Endothelial cell of umbilical vein (primary cell): ENCODE measurements at regions not wholly inside any gene's neighbourhood (a gene's known extent, or its start where the extent isn't known, plus 50 kb on each side); places are given as distances from the start of the nearest gene placed in this dataset.

Experiments
- BruUV-seq: library from RNA; stranded (reverse); fragments of 400-500 nt; replicated peaks from 2 replicates; lab custom pipeline; 2021; lab: Mats Ljungman, UMichigan
- CTCF ChIA-PET: fragments of 300-600, 350-600 bp; sonication (Branson Sonifier 250); formaldehyde crosslinking; loops from one replicate; lab custom pipeline; 2021; ENCODE audit warnings: antibody characterized with exemption, inconsistent platforms; lab: Charles Lee
- POLR2A ChIA-PET: fragments of 300-600, 350-600 bp; sonication (Branson Sonifier 250); formaldehyde crosslinking; loops from one replicate; lab custom pipeline; 2021; ENCODE audit warnings: antibody characterized with exemption, inconsistent platforms; lab: Charles Lee
- DNase-seq: peaks from one replicate; pipeline ENCODE4 v3.0.0-alpha.2; 2011; ENCODE audit warnings: low read depth, low spot score
- FAIRE-seq: peaks from 2 replicates; lab custom pipeline; 2011; peaks lifted over from hg19 to GRCh38; lab: Jason Lieb, UNC
- H2AFZ ChIP-seq: 2 replicates; pipeline ENCODE4 v1.6.0; 2012; ENCODE audit warnings: low read depth, low read length, control low read depth, inconsistent platforms
- H3K27ac ChIP-seq: 2 replicates; pipeline ENCODE4 v1.5.1; 2011; ENCODE audit warnings: low read depth, mild to moderate bottlenecking, control low read depth, low read length, moderate library complexity; ENCODE audit not compliant: insufficient read depth
- H3K27me3 ChIP-seq, 2 experiments: 2 replicates each; pipeline versions ENCODE4 v1.6.0 to v1.6.1; 2011; ENCODE audit warnings: low read length in 2 of 2, mixed read lengths in 1 of 2; ENCODE audit not compliant: control insufficient read depth in 2 of 2, insufficient read depth in 2 of 2
- H3K36me3 ChIP-seq, 2 experiments: 2 replicates in 1 of 2; 3 replicates in 1 of 2; pipeline ENCODE4 v1.5.1; 2011; ENCODE audit warnings: low read length in 2 of 2, mild to moderate bottlenecking in 1 of 2, moderate library complexity in 1 of 2; ENCODE audit not compliant: control insufficient read depth in 2 of 2, insufficient read depth in 2 of 2; ENCODE audit errors: extremely low read depth in 1 of 2
- H3K4me1 ChIP-seq: 3 replicates; pipeline ENCODE4 v1.5.1; 2011; ENCODE audit warnings: mild to moderate bottlenecking, low read length; ENCODE audit not compliant: control insufficient read depth, insufficient read depth; ENCODE audit errors: extremely low read depth
- H3K4me2 ChIP-seq: 2 replicates; pipeline ENCODE4 v1.6.1; 2011; ENCODE audit warnings: low read length, control low read depth, mixed read lengths; ENCODE audit not compliant: insufficient read depth
- H3K4me3 ChIP-seq, 3 experiments: fragments of 200-600 bp in 1 of 3; sonication (generic), shearing (Covaris generic) in 1 of 3; replicated peaks in 1 of 3; 2 replicates each; pipeline ENCODE4 v1.5.1; 2011 to 2016; ENCODE audit warnings: control low read depth in 3 of 3, low read length in 3 of 3, mild to moderate bottlenecking in 2 of 3, inconsistent platforms in 1 of 3, low read depth in 1 of 3, moderate library complexity in 1 of 3; ENCODE audit not compliant: insufficient read depth in 1 of 3
- H3K79me2 ChIP-seq: 2 replicates; pipeline ENCODE4 v1.6.0; 2012; ENCODE audit warnings: low read length, inconsistent platforms; ENCODE audit not compliant: control insufficient read depth, insufficient read depth
- H3K9ac ChIP-seq: replicated peaks from 2 replicates; pipeline ENCODE3; 2011; ENCODE audit warnings: low read length, control low read depth; ENCODE audit not compliant: insufficient read depth; ENCODE audit errors: extremely low read depth
- H3K9me1 ChIP-seq: replicated peaks from 3 replicates; pipeline ENCODE4 v1.6.0; 2011; ENCODE audit warnings: mild to moderate bottlenecking, low read length; ENCODE audit not compliant: control insufficient read depth, insufficient read depth; ENCODE audit errors: extremely low read depth
- H3K9me3 ChIP-seq: replicated peaks from 2 replicates; pipeline ENCODE4 v1.5.1; 2012; ENCODE audit warnings: low read length, inconsistent platforms; ENCODE audit not compliant: control insufficient read depth, insufficient read depth
- H4K20me1 ChIP-seq: replicated peaks from 2 replicates; pipeline ENCODE3; 2011; ENCODE audit warnings: mild to moderate bottlenecking, low read length; ENCODE audit not compliant: control insufficient read depth, insufficient read depth; ENCODE audit errors: extremely low read depth
- CTCF ChIP-seq, 2 donors: IDR thresholded peaks; 1 replicate in 1 of 2; 2 replicates in 1 of 2; pipeline ENCODE4 v1.5.1; 2011; ENCODE audit warnings: low read length in 2 of 2, mild to moderate bottlenecking in 2 of 2, moderate library complexity in 2 of 2, control low read depth in 1 of 2, inconsistent platforms in 1 of 2, low read depth in 1 of 2; ENCODE audit not compliant: insufficient read depth in 1 of 2; ENCODE audit errors: extremely low read depth in 1 of 2
- EZH2 ChIP-seq: IDR thresholded peaks from 2 replicates; pipeline ENCODE4 v1.6.1; 2012; ENCODE audit warnings: borderline replicate concordance, low read depth, mild to moderate bottlenecking, moderate library complexity, low read length, inconsistent platforms; ENCODE audit not compliant: severe bottlenecking
- FOS ChIP-seq: IDR thresholded peaks from 2 replicates; pipeline ENCODE4 v1.6.1; 2011; ENCODE audit warnings: mild to moderate bottlenecking, low read length, moderate library complexity, borderline replicate concordance; ENCODE audit not compliant: insufficient read depth
- GATA2 ChIP-seq: IDR thresholded peaks from 2 replicates; pipeline ENCODE4 v1.7.0; 2011; ENCODE audit warnings: low read depth, mild to moderate bottlenecking, moderate library complexity, mixed read lengths, low read length; ENCODE audit not compliant: insufficient read length, insufficient read depth
- JUN ChIP-seq: IDR thresholded peaks from 2 replicates; pipeline ENCODE4 v1.6.1; 2011; ENCODE audit warnings: borderline replicate concordance, low read depth; ENCODE audit not compliant: insufficient read length, insufficient read depth
- MAX ChIP-seq: IDR thresholded peaks from 2 replicates; pipeline ENCODE4 v1.6.1; 2011; ENCODE audit not compliant: insufficient read depth, insufficient read length
- MYC ChIP-seq: IDR thresholded peaks from one replicate; pipeline ENCODE4 v1.6.1; 2011; ENCODE audit warnings: mild to moderate bottlenecking, low read depth, low read length
- POLR2A ChIP-seq: IDR thresholded peaks from 2 replicates; pipeline ENCODE4 v1.6.1; 2012; ENCODE audit warnings: low read depth, mild to moderate bottlenecking, control low read depth, low read length
- POLR2AphosphoS5 ChIP-seq: IDR thresholded peaks from 2 replicates; pipeline ENCODE4 v1.6.1; 2012; ENCODE audit warnings: low read depth, mild to moderate bottlenecking, control low read depth, low read length, moderate library complexity; ENCODE audit not compliant: insufficient read depth
- dilution Hi-C: fragments of 300-500 bp; cut with MboI; formaldehyde crosslinking; loops from one replicate; pipeline ENCODE4 v1.15.0; 2019; ENCODE audit warnings: low sequenced_read_pairs; ENCODE audit not compliant: extremely low pct_ligation_motif_present
- intact Hi-C: fragments of 100-400 bp; cut with micrococcal nuclease; formaldehyde crosslinking; loops from one replicate; pipeline ENCODE4 v1.10.0; 2022

- no peaks in the 10 kb centered on the region for H3K9me1 ChIP-seq
- ChIA-PET CTCF (no interaction called here), POLR2A (no interaction called here)
- DNase-seq (no peak), FAIRE-seq (no peak)
- no peak overlapping the region for H3K4me2 ChIP-seq
- H3K79me2 ChIP-seq, result no peaks in the 10 kb centered on the region
- no peak overlapping the region for H2AFZ ChIP-seq
- no peaks in the 10 kb centered on the region for H3K36me3 ChIP-seq
- no peaks in the 10 kb centered on the region for H3K27me3 ChIP-seq
- no peaks in the 10 kb centered on the region for H4K20me1 ChIP-seq
- dilution Hi-C loops (no loop called here), intact Hi-C loops (no loop called here)
- no peak overlapping the region for H3K4me3 ChIP-seq
- H3K27ac ChIP-seq, result no peak overlapping the region
- TF ChIP-seq CTCF (IDR thresholded peaks at IDR 0.05; ENCODE audit: extremely low read depth in 1 of 2, insufficient read depth in 1 of 2, low read depth in 1 of 2, low read length in 2 of 2) (no peak), FOS (no peak), JUN (no peak), GATA2 (no peak), POLR2AphosphoS5 (no peak), MYC (no peak), MAX (no peak), POLR2A (no peak), EZH2 (no peak)
- peaks cover 5% of the 10 kb centered on the region for H3K4me1 ChIP-seq
- no peak overlapping the region for H3K9ac ChIP-seq
- BruUV-seq, result no TSS peak
- no peaks in the 10 kb centered on the region for H3K9me3 ChIP-seq
Measured at GRCh38 chr10:61120805-61121204, 176.8 kb upstream of the RHOBTB1 start.
